Ishikawa (cell line): ENCODE measurements at regions not wholly inside any gene's neighbourhood (a gene's known extent, or its start where the extent isn't known, plus 50 kb on each side); places are given as distances from the start of the nearest gene placed in this dataset.

Experiments used
- CEBPB ChIP-seq: IDR thresholded peaks from 2 replicates; pipeline ENCODE4 v1.6.1; 2012
- EGR1 ChIP-seq: IDR thresholded peaks from 2 replicates; pipeline ENCODE4 v1.6.1; 2012
- EP300 ChIP-seq: IDR thresholded peaks from 2 replicates; pipeline ENCODE4 v1.6.1; 2012; ENCODE audit warnings: borderline replicate concordance
- RAD21 ChIP-seq: IDR thresholded peaks from 2 replicates; pipeline ENCODE4 v1.6.1; 2012; ENCODE audit warnings: low read depth
- REST ChIP-seq: IDR thresholded peaks from 2 replicates; pipeline ENCODE4 v1.6.1; 2012; ENCODE audit warnings: low read depth, mild to moderate bottlenecking
- TAF1 ChIP-seq: IDR thresholded peaks from 2 replicates; pipeline ENCODE4 v1.6.1; 2012; ENCODE audit warnings: low read depth, mild to moderate bottlenecking
- TCF12 ChIP-seq: IDR thresholded peaks from 2 replicates; pipeline ENCODE4 v1.6.1; 2012; ENCODE audit warnings: low read depth
- YY1 ChIP-seq: IDR thresholded peaks from 2 replicates; pipeline ENCODE4 v1.6.1; 2012; ENCODE audit warnings: low read depth
- TF ChIP-seq, protein P1 (sequence below): IDR thresholded peaks from 2 replicates; pipeline ENCODE4 v1.6.1; 2012

DNA sequence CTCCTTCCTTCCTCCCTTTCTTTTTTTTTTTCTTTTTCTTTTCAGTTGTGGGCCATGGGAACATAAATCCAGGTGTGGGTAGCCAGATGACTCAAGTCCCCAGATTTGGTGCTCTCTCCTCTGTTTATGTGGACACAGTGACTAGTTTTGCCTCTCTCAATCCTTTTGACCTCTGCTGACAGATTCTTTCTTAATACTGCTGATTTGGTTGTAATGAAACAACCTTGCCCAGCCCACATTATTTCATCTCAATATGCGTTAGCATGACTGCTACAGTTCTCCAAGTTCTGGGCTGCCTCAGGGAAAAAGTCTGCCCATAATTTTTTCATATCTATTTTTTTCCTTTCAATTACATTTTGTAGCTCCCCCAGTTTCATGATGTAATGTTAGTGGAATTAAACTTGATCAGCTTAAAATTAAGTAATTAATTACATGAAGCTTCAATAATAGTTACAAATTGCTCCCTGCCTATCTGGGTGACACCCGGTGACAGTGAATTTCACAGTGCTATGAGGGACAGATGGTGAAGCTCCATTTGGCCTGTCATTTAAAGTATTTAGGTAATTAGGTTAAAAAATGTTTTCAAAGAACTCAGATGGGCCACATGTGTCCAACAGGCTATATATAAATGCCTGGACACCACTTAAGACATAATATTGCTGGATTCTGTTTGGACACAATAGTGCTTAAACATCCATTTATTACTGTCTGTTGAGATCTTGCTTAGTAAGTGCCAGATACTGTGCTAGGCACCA lies 118.8 kb upstream of the FRY start:
- TF ChIP-seq, protein P1, sequence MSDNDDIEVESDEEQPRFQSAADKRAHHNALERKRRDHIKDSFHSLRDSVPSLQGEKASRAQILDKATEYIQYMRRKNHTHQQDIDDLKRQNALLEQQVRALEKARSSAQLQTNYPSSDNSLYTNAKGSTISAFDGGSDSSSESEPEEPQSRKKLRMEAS = no peak
- TF ChIP-seq RAD21 (no peak), EP300 (no peak), REST (no peak), TCF12 (no peak), TAF1 (no peak), YY1 (no peak), EGR1 (no peak), CEBPB (no peak)
